Gastroesophageal sphincter (tissue), 3 donors: ENCODE measurements at regions not wholly inside any gene's neighbourhood (a gene's known extent, or its start where the extent isn't known, plus 50 kb on each side); places are given as distances from the start of the nearest gene placed in this dataset.

Source experiments
- EP300 ChIP-seq: sonication (generic); formaldehyde crosslinking; IDR thresholded peaks from one replicate; pipeline ENCODE4 v1.6.1; 2017; ENCODE audit warnings: antibody characterized with exemption, mild to moderate bottlenecking
- TF ChIP-seq, protein P1 (sequence below), 4 experiments: fragments of 200-600 bp in 2 of 4; fragments of 450-650 bp in 2 of 4; sonication (generic) in 1 of 4; IDR thresholded peaks; one replicate each; pipeline ENCODE4 v1.5.1; 2017 to 2019; ENCODE audit warnings: antibody characterized with exemption in 4 of 4, mild to moderate bottlenecking in 2 of 4, moderate library complexity in 2 of 4

DNA sequence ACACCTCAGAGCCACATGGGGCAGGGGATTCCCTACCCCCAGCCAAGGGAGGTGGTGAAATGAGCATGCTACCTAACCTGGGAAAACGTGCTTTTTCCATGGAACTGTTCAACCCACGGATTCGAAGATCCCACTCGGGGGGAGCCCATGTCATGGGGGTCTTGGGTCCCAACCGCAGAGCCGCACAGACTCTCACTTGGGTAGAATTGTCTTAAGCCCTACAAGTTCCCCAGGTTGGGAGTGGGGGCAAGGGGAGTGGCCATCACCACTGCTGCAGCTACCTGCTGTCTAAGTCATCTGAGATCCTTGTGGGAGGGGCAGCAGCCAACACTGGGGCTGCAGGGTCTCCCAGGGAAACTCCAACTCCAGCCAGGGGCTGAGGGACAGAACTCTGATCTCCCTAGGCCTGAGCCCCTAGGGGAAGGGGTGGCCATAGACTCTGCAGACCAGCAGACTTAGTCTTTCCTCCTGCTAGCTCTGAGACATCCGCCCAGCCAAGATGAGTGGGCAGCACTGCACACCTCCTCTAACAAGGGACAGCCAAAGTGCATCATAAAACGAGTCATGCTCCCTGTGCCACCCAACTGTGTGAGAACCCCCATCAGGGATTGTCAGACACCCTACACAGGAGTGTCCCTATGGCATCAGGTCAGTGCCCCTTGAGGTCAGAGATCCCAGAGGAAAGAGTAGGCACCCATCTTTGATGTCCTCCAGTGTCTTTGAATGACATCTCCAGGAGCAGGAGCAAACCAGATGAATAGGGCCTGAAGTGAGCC is 610.4 kb upstream of the SLITRK6 start:
- no peak for TF ChIP-seq EP300
- TF ChIP-seq, protein P1, sequence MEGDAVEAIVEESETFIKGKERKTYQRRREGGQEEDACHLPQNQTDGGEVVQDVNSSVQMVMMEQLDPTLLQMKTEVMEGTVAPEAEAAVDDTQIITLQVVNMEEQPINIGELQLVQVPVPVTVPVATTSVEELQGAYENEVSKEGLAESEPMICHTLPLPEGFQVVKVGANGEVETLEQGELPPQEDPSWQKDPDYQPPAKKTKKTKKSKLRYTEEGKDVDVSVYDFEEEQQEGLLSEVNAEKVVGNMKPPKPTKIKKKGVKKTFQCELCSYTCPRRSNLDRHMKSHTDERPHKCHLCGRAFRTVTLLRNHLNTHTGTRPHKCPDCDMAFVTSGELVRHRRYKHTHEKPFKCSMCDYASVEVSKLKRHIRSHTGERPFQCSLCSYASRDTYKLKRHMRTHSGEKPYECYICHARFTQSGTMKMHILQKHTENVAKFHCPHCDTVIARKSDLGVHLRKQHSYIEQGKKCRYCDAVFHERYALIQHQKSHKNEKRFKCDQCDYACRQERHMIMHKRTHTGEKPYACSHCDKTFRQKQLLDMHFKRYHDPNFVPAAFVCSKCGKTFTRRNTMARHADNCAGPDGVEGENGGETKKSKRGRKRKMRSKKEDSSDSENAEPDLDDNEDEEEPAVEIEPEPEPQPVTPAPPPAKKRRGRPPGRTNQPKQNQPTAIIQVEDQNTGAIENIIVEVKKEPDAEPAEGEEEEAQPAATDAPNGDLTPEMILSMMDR (IDR thresholded peaks at IDR 0.05) = no peak
